Esophagus squamous epithelium (tissue), 4 donors: ENCODE measurements at regions not wholly inside any gene's neighbourhood (a gene's known extent, or its start where the extent isn't known, plus 50 kb on each side); places are given as distances from the start of the nearest gene placed in this dataset.

ENCODE experiments used
- POLR2A ChIP-seq, 4 donors: fragments of 450-650 bp; IDR thresholded peaks; one replicate each; pipeline ENCODE4 v1.6.1; 2017; ENCODE audit warnings: antibody characterized with exemption in 4 of 4, mild to moderate bottlenecking in 4 of 4, moderate library complexity in 3 of 4
- TF ChIP-seq, protein P1 (sequence below), 6 experiments: fragments of 450-650 bp in 4 of 6; fragments of 200-600 bp in 2 of 6; sonication (generic) in 2 of 6; IDR thresholded peaks; one replicate each; pipeline ENCODE4 v1.5.1; 2016 to 2019; ENCODE audit warnings: antibody characterized with exemption in 6 of 6, mild to moderate bottlenecking in 4 of 6, moderate library complexity in 4 of 6

DNA sequence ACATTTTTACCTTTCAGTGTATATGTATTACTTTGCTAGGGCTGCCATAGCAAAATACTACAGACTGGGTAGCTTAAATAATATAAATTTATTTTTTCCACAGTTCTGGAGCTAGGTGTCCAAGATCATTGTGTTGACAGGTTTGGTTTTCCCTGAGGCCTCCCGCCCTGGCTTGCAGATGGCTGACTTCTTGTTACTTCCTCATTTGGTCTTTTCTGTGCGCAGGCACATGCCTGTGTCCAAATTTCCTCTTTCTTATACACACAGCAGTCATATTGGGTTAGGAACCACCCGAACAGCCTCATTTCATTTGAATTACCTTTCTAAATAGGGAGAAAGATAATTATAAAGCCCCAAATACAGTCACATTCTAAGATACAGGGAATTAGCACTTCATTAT lies 521.6 kb upstream of the SORCS1 start:
- TF ChIP-seq, protein P1, sequence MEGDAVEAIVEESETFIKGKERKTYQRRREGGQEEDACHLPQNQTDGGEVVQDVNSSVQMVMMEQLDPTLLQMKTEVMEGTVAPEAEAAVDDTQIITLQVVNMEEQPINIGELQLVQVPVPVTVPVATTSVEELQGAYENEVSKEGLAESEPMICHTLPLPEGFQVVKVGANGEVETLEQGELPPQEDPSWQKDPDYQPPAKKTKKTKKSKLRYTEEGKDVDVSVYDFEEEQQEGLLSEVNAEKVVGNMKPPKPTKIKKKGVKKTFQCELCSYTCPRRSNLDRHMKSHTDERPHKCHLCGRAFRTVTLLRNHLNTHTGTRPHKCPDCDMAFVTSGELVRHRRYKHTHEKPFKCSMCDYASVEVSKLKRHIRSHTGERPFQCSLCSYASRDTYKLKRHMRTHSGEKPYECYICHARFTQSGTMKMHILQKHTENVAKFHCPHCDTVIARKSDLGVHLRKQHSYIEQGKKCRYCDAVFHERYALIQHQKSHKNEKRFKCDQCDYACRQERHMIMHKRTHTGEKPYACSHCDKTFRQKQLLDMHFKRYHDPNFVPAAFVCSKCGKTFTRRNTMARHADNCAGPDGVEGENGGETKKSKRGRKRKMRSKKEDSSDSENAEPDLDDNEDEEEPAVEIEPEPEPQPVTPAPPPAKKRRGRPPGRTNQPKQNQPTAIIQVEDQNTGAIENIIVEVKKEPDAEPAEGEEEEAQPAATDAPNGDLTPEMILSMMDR (IDR thresholded peaks at IDR 0.05): no peak
- no peak for TF ChIP-seq POLR2A (IDR thresholded peaks at IDR 0.05)
